ENCODE measurements at regions not wholly inside any gene's neighbourhood (a gene's known extent, or its start where the extent isn't known, plus 50 kb on each side); places are given as distances from the start of the nearest gene placed in this dataset.

DNA sequence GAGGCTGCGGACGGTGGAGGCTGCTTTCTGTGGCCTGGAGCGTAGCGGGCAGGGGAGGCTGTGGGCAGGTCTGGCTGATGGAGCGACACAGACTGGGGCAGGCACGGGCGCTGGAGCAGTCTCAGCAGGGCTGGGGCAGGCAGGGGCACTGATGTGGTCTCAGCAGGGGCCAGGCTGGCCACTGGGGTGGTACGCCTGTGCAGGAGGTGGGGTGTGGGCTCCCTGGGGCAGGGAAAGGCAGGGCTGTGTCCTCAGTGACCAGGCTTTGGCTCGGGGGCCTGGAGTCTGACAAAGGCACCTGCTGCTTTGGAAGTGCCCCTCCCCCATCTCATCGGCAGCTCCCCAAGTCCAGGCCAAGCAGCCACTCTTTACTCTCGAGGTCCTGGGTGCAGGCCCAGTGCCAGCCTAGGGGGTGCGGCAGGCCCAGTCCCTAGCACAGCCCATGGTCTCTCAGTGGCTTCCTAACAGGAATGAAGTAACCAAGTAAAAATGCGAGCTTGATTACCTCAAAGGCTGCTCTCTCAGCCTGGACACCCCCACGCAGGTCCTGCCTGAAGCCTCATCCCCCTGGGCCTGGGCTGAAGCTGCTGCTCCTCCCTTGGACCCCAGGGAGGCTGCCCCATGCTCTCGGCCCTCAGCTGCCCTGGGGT is 55.5 kb downstream of the ADRA2C start:
- ATAC-seq (no peak), DNase-seq (peak in 1 of 3 donors; percentile 51)
- Histone ChIP-seq H3K27me3 (no peaks in the 10 kb centered on the region), H3K9me3 (no peaks in the 10 kb centered on the region), H3K27ac (no peak overlapping the region), H3K4me3 (no peak overlapping the region), H3K4me1 (peaks cover 0 to 14% (median 5%) of the 10 kb centered on the region in 4 donors), H3K36me3 (no peaks in the 10 kb centered on the region)
- WGBS (ENCODE audit: insufficient coverage, low coverage, low lambda C conversion rate, missing lambda C conversion rate) = 0% methylated on average over 1 of the region's 15 CpGs
- intact Hi-C loops (cut with DNase I) = no loop called here
- no peak for TF ChIP-seq POLR2A (IDR thresholded peaks at IDR 0.05)
- no peak for TF ChIP-seq CTCF (IDR thresholded peaks at IDR 0.05)

- no peak overlapping the region for H3K27ac ChIP-seq
- no peaks in the 10 kb centered on the region for H3K9me3 ChIP-seq
- H3K27me3 ChIP-seq = no peaks in the 10 kb centered on the region
- peaks cover 0 to 18% (median 8%) of the 10 kb centered on the region in 4 donors for H3K4me1 ChIP-seq
- ATAC-seq (no peak), DNase-seq (no peak)
- intact Hi-C loops (cut with DNase I) = no loop called here
- no peaks in the 10 kb centered on the region for H3K36me3 ChIP-seq
- no peak overlapping the region for H3K4me3 ChIP-seq
- TF ChIP-seq CTCF (IDR thresholded peaks at IDR 0.05) (no peak), POLR2A (IDR thresholded peaks at IDR 0.05) (no peak)
- WGBS (ENCODE audit: insufficient coverage, low coverage, low lambda C conversion rate, missing lambda C conversion rate) = 46% methylated on average over 6 of the region's 22 CpGs
These were observed 56.2 kb downstream of the ADRA2C start for GRCh38 chr4:3822230-3822947.

DNA sequence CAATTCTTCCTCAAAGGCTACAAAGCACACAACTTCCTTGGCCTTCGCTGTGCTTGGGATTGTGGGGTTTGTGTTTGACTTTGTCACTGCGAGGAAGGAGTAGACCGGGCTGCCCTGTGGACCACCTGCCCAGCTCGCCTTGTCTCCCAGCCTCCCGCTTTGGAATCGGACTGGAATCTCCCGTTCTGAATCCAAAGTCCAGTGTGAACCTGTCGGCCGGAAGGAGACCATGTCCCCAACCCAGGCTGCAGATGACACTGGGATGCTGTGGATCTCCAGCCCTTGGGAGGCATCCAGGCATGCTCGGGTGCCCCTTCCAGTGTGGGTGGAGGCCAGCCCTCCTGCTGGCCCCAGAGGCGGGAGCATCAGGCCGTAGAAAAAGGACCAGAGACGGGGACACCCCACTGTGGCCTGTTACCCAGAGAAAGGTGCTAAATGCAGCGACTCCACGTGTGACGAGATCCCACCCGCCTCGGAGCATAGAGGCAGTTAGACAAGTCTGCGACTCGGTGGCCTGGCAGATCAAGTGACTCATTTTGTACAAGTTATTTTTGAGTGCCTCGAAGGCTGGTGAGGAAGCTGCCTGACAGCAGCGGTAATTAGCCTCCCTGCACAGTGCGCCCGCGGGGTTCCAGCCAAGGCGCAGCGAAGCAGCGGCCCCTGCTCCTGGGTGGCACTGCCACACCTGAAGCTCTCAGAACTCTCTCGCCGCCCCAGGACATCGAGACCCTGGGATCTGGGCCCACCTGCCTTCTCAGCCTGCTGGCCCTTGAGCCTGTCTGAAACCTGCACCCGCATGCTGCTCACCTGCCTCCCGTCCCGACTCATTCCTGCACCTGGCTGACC is 57.5 kb downstream of the ADRA2C start:
- TF ChIP-seq POLR2A (IDR thresholded peaks at IDR 0.05) (no peak), CTCF (IDR thresholded peaks at IDR 0.05) (no peak)
- Histone ChIP-seq H3K4me3 (no peak overlapping the region), H3K27ac (no peak overlapping the region), H3K4me1 (peaks cover 0 to 31% (median 12%) of the 10 kb centered on the region in 4 donors), H3K9me3 (no peaks in the 10 kb centered on the region), H3K27me3 (no peaks in the 10 kb centered on the region), H3K36me3 (no peaks in the 10 kb centered on the region)
- intact Hi-C loops (cut with DNase I) = no loop called here
- ATAC-seq (no peak), DNase-seq (peak in 2 of 3 donors; percentile 9 to 38)
- 63% methylated on average over 13 of the region's 34 CpGs for WGBS (ENCODE audit: insufficient coverage, low coverage, low lambda C conversion rate, missing lambda C conversion rate)

- DNase-seq (peak in 2 of 3 donors; percentile 7 to 34), ATAC-seq (no peak)
- no peak for TF ChIP-seq CTCF (IDR thresholded peaks at IDR 0.05)
- TF ChIP-seq POLR2A (IDR thresholded peaks at IDR 0.05) = no peak
- no peaks in the 10 kb centered on the region for H3K27me3 ChIP-seq
- no peaks in the 10 kb centered on the region for H3K36me3 ChIP-seq
- WGBS (ENCODE audit: insufficient coverage, low coverage, low lambda C conversion rate, missing lambda C conversion rate) = 86% methylated on average over 19 of the region's 19 CpGs
- intact Hi-C loops (cut with DNase I) = loop anchor here in 1 of 2 donors (5.0 kb wide), 1 partner anchor 37 kb away; no protein-coding TSS in a partner anchor
- no peaks in the 10 kb centered on the region for H3K9me3 ChIP-seq
- no peak overlapping the region for H3K27ac ChIP-seq
- H3K4me3 ChIP-seq = no peak overlapping the region
- H3K4me1 ChIP-seq = peaks cover 0 to 27% (median 9%) of the 10 kb centered on the region in 4 donors
These were observed 58.5 kb downstream of the ADRA2C start for GRCh38 chr4:3824521-3825270.

All from right lobe of liver (tissue), 6 donors.